ENCODE measurements at regions not wholly inside any gene's neighbourhood (a gene's known extent, or its start where the extent isn't known, plus 50 kb on each side); places are given as distances from the start of the nearest gene placed in this dataset.

DNA sequence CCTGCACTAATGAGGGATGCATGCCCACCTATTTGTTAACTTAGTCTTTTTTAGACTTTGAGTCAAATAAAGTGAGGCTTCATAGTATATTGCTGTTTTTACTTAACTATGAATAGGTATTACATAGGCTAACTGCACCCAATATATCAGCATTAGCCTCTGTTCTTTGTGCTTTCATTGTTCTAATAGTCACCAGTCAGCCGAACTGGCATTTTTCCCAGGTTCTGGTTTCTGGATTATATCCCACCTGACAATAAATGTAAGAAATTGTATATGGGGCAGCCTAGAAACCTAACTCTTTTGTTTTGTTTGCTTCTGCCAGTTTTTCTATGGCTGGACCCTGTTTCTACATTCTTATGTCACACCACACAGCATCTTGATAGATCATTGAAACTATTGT lies 1672.4 kb upstream of the LRRTM1 start:
- DNase-seq (ENCODE audit: low read depth), result peak; percentile 2

- no peak for DNase-seq (ENCODE audit: low read depth)
Observed at GRCh38 chr2:81974216-81974615, 1669.7 kb upstream of the LRRTM1 start.

DNA sequence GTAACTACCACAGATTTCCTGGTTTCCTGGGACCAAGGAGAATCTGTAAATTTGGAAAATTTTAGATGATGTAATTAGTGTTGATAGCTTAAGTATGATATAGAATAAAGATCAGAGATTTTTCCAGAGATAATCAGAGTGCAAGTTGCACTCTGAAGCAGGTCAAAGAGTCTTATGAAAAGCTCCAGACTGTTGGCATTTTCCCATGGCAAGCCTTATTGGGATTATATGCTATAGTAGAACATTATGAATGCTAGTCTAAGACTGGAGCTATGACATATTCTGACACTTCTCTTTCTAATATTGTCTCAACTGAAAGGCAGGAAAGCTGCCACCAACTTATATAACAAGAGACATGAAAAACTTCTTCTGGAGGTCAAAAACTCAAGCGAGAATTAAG lies 1638.3 kb upstream of the LRRTM1 start:
- no peak for DNase-seq (ENCODE audit: low read depth)

- DNase-seq (ENCODE audit: low read depth), result no peak
Observed at GRCh38 chr2:81942136-81942680, 1637.7 kb upstream of the LRRTM1 start.

- no peak for DNase-seq (ENCODE audit: low read depth)
Observed at GRCh38 chr2:81940266-81940955, 1635.9 kb upstream of the LRRTM1 start.

GRCh38 chr2:81937944-81938343 lies 1633.4 kb upstream of the LRRTM1 start:
- no peak for DNase-seq (ENCODE audit: low read depth)

DNA sequence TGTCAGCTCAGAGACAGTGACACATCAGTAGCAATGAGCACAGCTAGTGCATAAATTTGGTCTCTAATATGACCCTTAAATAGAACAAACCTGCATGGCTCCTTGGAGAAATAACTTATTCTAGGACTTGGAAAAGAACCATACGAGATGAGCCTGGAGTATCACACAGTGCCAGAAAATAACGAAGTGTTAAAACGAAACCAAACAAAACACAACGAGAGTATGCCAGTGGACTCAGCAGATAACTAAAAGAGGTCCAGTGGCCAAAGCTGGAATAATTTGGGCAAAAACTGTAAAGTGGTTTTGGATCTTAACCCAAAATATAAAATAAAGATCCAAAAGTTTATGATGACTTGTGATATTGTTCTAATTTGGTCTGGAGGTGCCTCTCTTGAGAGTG lies 1599.0 kb upstream of the LRRTM1 start:
- DNase-seq (ENCODE audit: low read depth), result no peak

- DNase-seq (ENCODE audit: low read depth), result no peak
Observed at GRCh38 chr2:81901017-81901416, 1596.5 kb upstream of the LRRTM1 start.

DNA sequence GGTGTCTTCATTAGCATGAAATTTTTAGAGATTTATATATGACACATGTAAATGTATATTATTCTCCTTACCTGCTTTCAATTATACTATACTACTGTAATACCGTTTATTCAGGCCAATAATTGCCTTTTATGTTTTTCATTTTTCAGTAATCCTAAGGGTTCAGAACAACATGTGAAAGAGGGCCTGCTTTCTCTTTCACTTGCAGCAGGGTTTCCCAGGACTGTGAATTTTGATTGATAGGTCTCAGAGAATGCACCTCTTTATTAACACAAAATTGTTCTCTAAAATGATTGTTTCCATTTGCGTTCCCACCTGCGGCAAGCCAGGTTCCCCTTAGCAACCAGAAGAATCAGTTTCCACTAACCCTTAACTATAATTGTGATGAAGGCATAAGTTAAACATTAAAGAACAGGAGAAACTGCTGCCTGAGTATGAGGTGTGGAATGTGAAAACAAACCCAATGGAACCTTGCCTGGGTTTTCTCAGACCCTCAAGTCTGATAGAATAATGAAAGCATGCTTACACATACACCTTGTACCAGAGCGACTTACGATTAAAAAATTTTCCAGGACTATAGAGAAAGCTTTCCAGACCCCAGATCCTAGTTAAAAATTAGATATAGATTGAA lies 1591.2 kb upstream of the LRRTM1 start:
- peak; percentile 6 for DNase-seq (ENCODE audit: low read depth)

DNA sequence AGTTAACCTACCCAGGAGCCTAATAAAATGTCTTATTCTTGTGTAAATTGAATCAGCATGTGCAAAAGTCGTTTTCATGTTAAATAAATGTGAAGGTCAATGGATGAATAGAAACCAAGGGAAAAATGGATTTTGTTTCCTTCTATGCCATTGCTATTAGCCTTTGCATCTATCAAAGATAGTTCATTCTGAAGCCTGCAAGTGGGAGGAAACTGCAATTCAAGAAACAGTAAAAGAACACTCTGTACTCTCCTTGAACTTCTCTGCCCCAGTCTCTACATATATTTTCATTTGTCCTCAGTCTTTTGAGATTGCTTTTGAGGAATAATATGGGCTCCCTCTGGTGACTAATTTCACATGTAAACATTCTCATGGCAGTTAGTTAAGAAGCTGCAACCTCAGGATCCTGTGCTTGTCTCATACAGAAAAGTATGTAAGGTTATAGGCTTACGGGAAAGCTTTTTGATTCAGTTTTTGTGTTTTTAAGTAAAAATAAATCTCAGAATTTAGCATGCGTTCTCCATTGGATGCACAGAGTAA lies 1590.0 kb upstream of the LRRTM1 start:
- peak; percentile 32 for DNase-seq (ENCODE audit: low read depth)

- DNase-seq (ENCODE audit: low read depth), result no peak
Observed at GRCh38 chr2:81876624-81877023, 1572.1 kb upstream of the LRRTM1 start.

GRCh38 chr2:81872006-81872405 lies 1567.5 kb upstream of the LRRTM1 start:
- peak; percentile 22 for DNase-seq (ENCODE audit: low read depth)

GRCh38 chr2:81870119-81870518 lies 1565.6 kb upstream of the LRRTM1 start:
- DNase-seq (ENCODE audit: low read depth), result no peak

DNA sequence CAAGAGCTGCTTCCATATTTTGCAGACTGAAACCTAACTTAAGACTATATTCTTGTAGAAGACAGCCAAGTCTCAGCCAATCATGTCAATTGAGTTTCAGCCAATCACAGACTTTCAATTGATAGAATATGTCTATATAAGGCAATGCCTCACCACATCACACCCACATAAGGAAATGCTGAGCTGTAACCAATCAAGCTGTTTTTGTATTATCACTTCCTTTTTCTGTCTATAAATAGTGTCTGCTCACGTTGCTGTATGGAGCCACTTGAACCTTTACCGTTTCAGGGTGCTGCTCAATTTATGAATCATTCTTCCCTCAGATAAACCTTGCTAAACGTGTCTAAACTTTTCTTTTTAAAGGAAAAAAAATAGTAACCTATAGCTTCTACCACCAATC lies 1554.4 kb upstream of the LRRTM1 start:
- DNase-seq (ENCODE audit: low read depth), result peak; percentile 2

- DNase-seq (ENCODE audit: low read depth), result peak; percentile 57
Observed at GRCh38 chr2:81853341-81853740, 1548.8 kb upstream of the LRRTM1 start.

- no peak for DNase-seq (ENCODE audit: low read depth)
Observed at GRCh38 chr2:81852651-81853050, 1548.1 kb upstream of the LRRTM1 start.

GRCh38 chr2:81839780-81840179 lies 1535.2 kb upstream of the LRRTM1 start:
- DNase-seq (ENCODE audit: low read depth), result no peak

- DNase-seq (ENCODE audit: low read depth), result peak; percentile 47
Observed at GRCh38 chr2:81835321-81836000, 1530.9 kb upstream of the LRRTM1 start.

DNA sequence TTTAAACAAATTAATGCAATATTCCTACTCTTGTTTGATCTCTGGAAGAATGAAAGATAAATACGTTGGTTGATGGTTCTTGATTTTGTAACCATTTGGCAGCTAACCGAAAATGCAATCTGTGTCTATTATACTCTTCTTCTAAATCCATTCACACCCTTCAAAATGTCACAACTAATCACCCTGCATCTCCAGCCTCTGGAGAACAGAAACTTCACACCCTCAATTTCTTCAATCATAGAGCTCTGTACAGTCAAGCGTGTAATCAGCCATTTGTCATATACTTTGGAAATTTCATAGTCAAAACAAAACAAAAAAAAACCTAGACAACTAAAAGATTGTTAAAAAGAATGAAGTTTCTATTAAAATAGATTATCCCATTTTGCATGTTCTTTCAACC lies 1482.3 kb upstream of the LRRTM1 start:
- no peak for DNase-seq (ENCODE audit: low read depth)

GRCh38 chr2:81767187-81767912 lies 1462.8 kb upstream of the LRRTM1 start:
- peak; percentile 66 for DNase-seq (ENCODE audit: low read depth)

- DNase-seq (ENCODE audit: low read depth), result no peak
Observed at GRCh38 chr2:81747481-81748070, 1443.0 kb upstream of the LRRTM1 start.

Data from M059J (cell line).